SK-N-MC (cell line): ENCODE measurements at regions not wholly inside any gene's neighbourhood (a gene's known extent, or its start where the extent isn't known, plus 50 kb on each side); places are given as distances from the start of the nearest gene placed in this dataset.

Experiments used
- EZH2 ChIP-seq: fragments of 200-600 bp; sonication (generic); IDR thresholded peaks from one replicate; pipeline ENCODE4 v1.6.1; 2017; ENCODE audit warnings: antibody characterized with exemption
- POLR2AphosphoS5 ChIP-seq: IDR thresholded peaks from 2 replicates; pipeline ENCODE4 v1.6.1; 2012; ENCODE audit warnings: mild to moderate bottlenecking, low read depth, low read length, borderline replicate concordance

DNA sequence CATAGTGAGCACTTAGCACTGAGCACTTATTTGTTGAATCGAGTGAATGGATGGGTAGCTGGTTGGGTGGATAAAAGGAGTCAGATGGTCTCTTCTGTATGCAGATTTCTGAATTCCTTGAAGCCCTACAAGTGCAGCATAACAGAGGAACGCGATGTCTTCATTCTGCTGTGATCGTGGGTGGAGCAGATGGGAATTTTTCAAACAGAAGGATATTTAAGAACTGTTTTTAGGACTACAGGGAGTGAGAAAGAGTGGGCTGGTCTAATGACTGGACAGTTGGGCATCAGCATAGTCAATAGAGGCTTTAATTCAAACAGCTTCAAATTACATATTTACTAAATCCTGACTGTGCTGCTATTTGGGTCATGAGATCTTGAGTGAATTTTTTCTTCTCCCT is 253.2 kb downstream of the CEMIP2 start:
- TF ChIP-seq POLR2AphosphoS5 (no peak), EZH2 (no peak)
